HEK293T (cell line): ENCODE measurements at regions not wholly inside any gene's neighbourhood (a gene's known extent, or its start where the extent isn't known, plus 50 kb on each side); places are given as distances from the start of the nearest gene placed in this dataset.

ENCODE experiments used
- ARNT ChIP-seq: fragments of 450-650 bp; IDR thresholded peaks from 2 replicates; pipeline ENCODE4 v1.6.1; 2017; ENCODE audit warnings: mild to moderate bottlenecking
- BHLHE40 ChIP-seq: fragments of 450-650 bp; IDR thresholded peaks from 2 replicates; pipeline ENCODE4 v1.6.1; 2016; ENCODE audit warnings: mild to moderate bottlenecking, moderate library complexity, borderline replicate concordance
- ELF4 ChIP-seq: fragments of 450-650 bp; IDR thresholded peaks from 2 replicates; pipeline ENCODE4 v1.6.1; 2017; ENCODE audit warnings: antibody characterized with exemption
- FOXK2 ChIP-seq: fragments of 450-650 bp; IDR thresholded peaks from 2 replicates; pipeline ENCODE4 v1.6.1; 2016; ENCODE audit warnings: mild to moderate bottlenecking
- HDGF ChIP-seq: fragments of 450-650 bp; IDR thresholded peaks from 2 replicates; pipeline ENCODE4 v1.6.1; 2017; ENCODE audit warnings: antibody characterized with exemption, borderline replicate concordance
- L3MBTL2 ChIP-seq: fragments of 450-650 bp; conservative IDR thresholded peaks from 2 replicates; pipeline ENCODE4 v1.6.1; 2016; ENCODE audit warnings: mild to moderate bottlenecking
- LEF1 ChIP-seq: fragments of 450-650 bp; IDR thresholded peaks from 2 replicates; pipeline ENCODE4 v1.6.1; 2017; ENCODE audit warnings: mild to moderate bottlenecking, borderline replicate concordance
- SP1 ChIP-seq: fragments of 450-650 bp; IDR thresholded peaks from 2 replicates; pipeline ENCODE4 v1.6.1; 2017
- SUZ12 ChIP-seq: fragments of 450-650 bp; IDR thresholded peaks from 2 replicates; pipeline ENCODE4 v1.6.1; 2016; ENCODE audit warnings: mild to moderate bottlenecking
- TARDBP ChIP-seq: fragments of 450-650 bp; IDR thresholded peaks from 2 replicates; pipeline ENCODE4 v1.6.1; 2016

DNA sequence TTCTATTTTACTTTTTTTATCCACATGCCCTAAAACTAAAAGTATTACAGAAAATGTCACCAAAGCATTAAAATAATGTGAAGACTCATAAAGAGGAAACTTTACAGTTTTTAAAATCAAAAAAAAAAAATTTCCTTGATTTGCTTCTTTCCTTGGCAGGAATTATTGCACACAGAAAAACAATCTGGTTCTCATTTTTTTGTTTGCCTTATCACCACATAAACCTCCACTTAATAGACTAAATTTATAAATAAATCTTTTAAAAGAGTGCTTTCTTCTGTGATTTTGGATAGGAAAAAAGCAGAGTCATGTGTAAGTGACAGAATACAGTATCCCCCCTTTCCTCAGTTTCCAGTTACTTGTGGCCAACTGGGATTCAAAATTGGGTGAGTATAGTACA is 695.1 kb upstream of the CITED2 start:
- TF ChIP-seq BHLHE40: no peak
- no peak for TF ChIP-seq SP1
- TF ChIP-seq TARDBP: no peak
- TF ChIP-seq HDGF: no peak
- no peak for TF ChIP-seq ARNT
- TF ChIP-seq SUZ12: no peak
- no peak for TF ChIP-seq L3MBTL2
- TF ChIP-seq LEF1: no peak
- TF ChIP-seq FOXK2: no peak
- no peak for TF ChIP-seq ELF4
